Lower lobe of right lung (tissue), 2 donors: ENCODE measurements at regions not wholly inside any gene's neighbourhood (a gene's known extent, or its start where the extent isn't known, plus 50 kb on each side); places are given as distances from the start of the nearest gene placed in this dataset.

ENCODE experiments used
- ATAC-seq, 2 donors: fragments of 200-7000 bp; cut with Tn5 transposase; one replicate each; pipeline ENCODE4 v1.9.1; 2020 to 2022; ENCODE audit warnings: mild to moderate bottlenecking in 2 of 2, moderate library complexity in 2 of 2
- DNase-seq: peaks from one replicate; pipeline ENCODE4 v3.0.0-alpha.2; 2020
- H3K27ac ChIP-seq: fragments of 200-600 bp; one replicate; pipeline ENCODE4 v1.8.0; 2022
- H3K27me3 ChIP-seq: fragments of 200-600 bp; one replicate; pipeline ENCODE4 v1.8.0; 2022; ENCODE audit warnings: low read depth
- H3K36me3 ChIP-seq: fragments of 200-600 bp; one replicate; pipeline ENCODE4 v1.8.0; 2022; ENCODE audit warnings: mild to moderate bottlenecking
- H3K4me1 ChIP-seq: fragments of 200-600 bp; one replicate; pipeline ENCODE4 v1.8.0; 2022
- H3K4me3 ChIP-seq: fragments of 200-600 bp; one replicate; pipeline ENCODE4 v1.8.0; 2022; ENCODE audit warnings: mild to moderate bottlenecking
- H3K9me3 ChIP-seq: fragments of 200-600 bp; one replicate; pipeline ENCODE4 v1.8.0; 2022
- intact Hi-C: fragments of 100-400 bp; cut with DNase I; formaldehyde crosslinking; loops from one replicate; pipeline ENCODE4 v1.11.0; 2022
- TF ChIP-seq, protein P1 (sequence below): fragments of 200-600 bp; IDR thresholded peaks from one replicate; pipeline ENCODE4 v1.8.0; 2022; ENCODE audit warnings: antibody characterized with exemption, mild to moderate bottlenecking
- donor health status: DM: no; HTN: yes; CAD: no; lungs with severe emphysema.

DNA sequence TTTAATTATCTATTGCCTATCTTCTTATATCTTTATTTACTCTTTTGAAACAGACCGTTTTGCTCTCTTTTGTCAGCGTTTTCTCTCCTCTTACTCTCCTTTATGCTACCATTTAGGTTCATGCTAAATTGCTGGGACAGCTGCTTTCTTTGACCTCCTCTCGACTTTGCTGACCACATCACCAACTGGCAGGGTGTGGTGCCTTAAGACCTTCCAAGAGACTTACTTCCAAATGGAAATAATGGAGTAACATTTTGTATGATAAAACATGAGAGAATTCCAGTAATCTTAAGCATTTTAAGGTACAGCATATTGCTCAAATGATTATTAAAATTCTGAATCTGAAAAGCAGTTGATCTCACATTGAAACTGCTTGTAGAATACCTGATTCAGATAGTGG, 71.5 kb upstream of the MEF2C start:
- H3K27me3 ChIP-seq = no peaks in the 10 kb centered on the region
- no peak for ATAC-seq
- DNase-seq = no peak
- H3K4me1 ChIP-seq = no peaks in the 10 kb centered on the region
- intact Hi-C loops = no loop called here
- no peak overlapping the region for H3K4me3 ChIP-seq
- no peak overlapping the region for H3K27ac ChIP-seq
- H3K9me3 ChIP-seq = no peaks in the 10 kb centered on the region
- TF ChIP-seq, protein P1, sequence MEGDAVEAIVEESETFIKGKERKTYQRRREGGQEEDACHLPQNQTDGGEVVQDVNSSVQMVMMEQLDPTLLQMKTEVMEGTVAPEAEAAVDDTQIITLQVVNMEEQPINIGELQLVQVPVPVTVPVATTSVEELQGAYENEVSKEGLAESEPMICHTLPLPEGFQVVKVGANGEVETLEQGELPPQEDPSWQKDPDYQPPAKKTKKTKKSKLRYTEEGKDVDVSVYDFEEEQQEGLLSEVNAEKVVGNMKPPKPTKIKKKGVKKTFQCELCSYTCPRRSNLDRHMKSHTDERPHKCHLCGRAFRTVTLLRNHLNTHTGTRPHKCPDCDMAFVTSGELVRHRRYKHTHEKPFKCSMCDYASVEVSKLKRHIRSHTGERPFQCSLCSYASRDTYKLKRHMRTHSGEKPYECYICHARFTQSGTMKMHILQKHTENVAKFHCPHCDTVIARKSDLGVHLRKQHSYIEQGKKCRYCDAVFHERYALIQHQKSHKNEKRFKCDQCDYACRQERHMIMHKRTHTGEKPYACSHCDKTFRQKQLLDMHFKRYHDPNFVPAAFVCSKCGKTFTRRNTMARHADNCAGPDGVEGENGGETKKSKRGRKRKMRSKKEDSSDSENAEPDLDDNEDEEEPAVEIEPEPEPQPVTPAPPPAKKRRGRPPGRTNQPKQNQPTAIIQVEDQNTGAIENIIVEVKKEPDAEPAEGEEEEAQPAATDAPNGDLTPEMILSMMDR = no peak
- no peaks in the 10 kb centered on the region for H3K36me3 ChIP-seq

DNA sequence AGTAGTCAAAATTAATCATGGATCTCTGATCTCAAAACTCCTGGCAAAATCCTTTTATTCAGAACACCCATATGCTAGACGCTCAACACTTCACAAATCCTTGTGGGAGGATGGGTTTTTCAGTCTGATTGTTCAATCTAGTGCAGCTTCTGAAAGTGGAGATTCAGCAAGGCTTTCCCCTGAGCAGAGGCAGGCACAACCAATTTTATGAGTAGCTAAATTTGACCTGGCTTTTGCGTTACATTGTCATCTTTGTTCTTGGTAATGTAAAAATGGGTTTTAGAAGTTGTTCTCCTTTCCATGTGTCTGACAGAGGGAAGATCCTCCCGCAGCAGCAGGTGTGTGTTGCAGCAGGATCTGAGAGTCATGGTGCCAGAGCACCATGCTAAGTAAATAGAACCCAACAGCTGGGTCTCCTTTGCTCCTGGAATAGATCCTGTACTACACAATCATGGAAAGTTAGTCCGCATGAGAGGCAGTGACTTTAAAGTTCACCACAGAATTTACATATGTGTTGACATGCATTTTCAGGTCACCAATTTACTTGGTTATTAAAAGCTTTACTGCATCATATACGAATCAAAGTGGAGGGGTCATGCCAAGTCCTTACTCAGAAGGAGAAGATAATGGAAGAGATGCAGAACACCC, 70.1 kb upstream of the MEF2C start:
- no peaks in the 10 kb centered on the region for H3K4me1 ChIP-seq
- no peak overlapping the region for H3K27ac ChIP-seq
- TF ChIP-seq, protein P1 = no peak
- no peaks in the 10 kb centered on the region for H3K36me3 ChIP-seq
- intact Hi-C loops = no loop called here
- no peaks in the 10 kb centered on the region for H3K27me3 ChIP-seq
- DNase-seq (no peak), ATAC-seq (no peak)
- H3K9me3 ChIP-seq = no peaks in the 10 kb centered on the region
- no peak overlapping the region for H3K4me3 ChIP-seq

DNA sequence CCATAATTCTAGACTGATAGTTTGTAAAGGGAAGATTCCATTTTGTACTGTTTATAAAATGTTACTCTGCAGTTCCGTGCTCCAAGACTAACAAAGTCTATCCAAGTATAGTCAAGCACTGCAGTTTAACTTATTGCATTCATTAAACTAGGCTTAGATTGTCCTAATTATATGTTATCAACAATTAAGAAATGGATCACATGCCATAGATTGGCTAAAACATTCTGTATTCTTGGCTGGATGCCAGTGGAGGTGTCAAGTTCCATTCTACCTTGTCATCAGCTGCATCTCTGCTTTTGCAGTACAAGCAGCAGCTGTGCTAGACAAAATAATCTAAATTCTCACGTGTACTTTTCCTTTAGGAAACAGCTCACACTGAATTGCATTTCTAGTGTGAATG, 69.4 kb upstream of the MEF2C start:
- Histone ChIP-seq H3K27ac (no peak overlapping the region), H3K27me3 (no peaks in the 10 kb centered on the region), H3K4me1 (no peaks in the 10 kb centered on the region), H3K36me3 (no peaks in the 10 kb centered on the region), H3K4me3 (no peak overlapping the region), H3K9me3 (no peaks in the 10 kb centered on the region)
- intact Hi-C loops = no loop called here
- ATAC-seq = no peak
- no peak for DNase-seq
- TF ChIP-seq, protein P1 = no peak

DNA sequence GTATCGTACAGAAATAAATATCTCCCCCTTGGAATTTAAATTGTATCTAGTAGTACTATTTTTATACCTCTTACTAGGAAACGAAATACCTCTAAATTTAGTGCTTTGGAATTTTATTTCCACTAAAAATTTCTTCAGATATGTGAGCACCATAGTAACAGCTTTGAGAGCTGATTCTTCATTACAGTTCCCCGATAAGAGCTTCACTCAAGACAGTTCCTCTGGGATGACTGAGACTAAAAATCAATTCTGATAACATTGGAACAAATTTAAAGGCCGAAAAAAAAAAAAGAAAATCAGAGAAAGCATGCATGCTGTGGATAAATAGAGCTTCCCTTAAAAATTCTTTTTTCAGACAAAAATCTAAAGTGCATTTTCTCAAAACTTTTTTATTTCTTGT, 68.5 kb upstream of the MEF2C start:
- Histone ChIP-seq H3K9me3 (no peaks in the 10 kb centered on the region), H3K4me1 (no peaks in the 10 kb centered on the region), H3K27me3 (no peaks in the 10 kb centered on the region), H3K27ac (no peak overlapping the region), H3K4me3 (no peak overlapping the region), H3K36me3 (no peaks in the 10 kb centered on the region)
- DNase-seq (no peak), ATAC-seq (no peak)
- TF ChIP-seq, protein P1 = no peak
- intact Hi-C loops = no loop called here

DNA sequence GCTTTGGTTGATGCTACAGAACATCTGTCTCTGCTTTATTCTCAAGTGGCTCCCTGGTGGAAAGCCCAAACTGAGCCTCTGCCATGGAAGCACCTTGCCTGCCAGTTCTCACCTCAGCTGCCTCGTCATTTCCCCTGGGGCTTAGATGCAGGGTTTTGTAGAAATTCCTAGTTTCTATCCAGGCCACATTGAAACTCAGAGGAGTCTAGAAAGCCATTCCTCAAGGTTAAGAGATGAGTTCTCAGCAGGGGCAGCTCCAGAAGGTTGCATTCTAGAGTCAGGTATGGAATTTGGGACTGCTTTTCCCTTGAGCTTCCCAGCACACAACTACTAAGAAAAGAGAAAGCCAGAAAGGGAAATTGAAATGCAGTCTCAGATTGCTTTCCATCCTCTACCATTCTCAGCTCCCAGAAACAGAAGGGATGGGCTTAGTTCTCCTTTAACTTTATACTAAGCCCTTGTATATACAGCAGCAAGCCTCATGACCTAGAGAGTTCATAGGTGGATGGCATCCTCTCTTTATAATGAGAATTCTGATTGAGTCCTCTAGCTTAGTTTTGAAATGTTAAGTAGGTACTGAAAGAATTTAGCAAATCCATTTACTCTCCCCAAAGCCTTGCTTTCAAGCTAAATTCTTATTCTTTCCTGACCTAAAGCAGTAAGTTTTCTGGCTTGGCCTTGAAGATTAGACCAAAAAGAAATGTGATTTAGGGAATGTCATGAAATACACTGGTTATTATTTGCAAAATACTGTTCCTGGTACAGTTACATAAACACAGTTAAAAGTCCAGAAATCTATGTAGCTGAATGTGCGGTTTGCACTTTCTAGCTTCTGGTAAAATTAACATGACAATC, 66.0 kb upstream of the MEF2C start:
- no peaks in the 10 kb centered on the region for H3K4me1 ChIP-seq
- ATAC-seq (no peak), DNase-seq (no peak)
- H3K27ac ChIP-seq = no peak overlapping the region
- H3K36me3 ChIP-seq = no peaks in the 10 kb centered on the region
- H3K27me3 ChIP-seq = no peaks in the 10 kb centered on the region
- intact Hi-C loops = no loop called here
- TF ChIP-seq, protein P1 = no peak
- H3K4me3 ChIP-seq = no peak overlapping the region
- H3K9me3 ChIP-seq = no peaks in the 10 kb centered on the region
